Lower leg skin (tissue), 3 donors: ENCODE measurements at regions not wholly inside any gene's neighbourhood (a gene's known extent, or its start where the extent isn't known, plus 50 kb on each side); places are given as distances from the start of the nearest gene placed in this dataset.

Source experiments
- POLR2A ChIP-seq, 2 donors: fragments of 450-650 bp; IDR thresholded peaks; one replicate each; pipeline ENCODE4 v1.6.1; 2016 to 2017; ENCODE audit warnings: antibody characterized with exemption in 2 of 2, mild to moderate bottlenecking in 1 of 2, moderate library complexity in 1 of 2
- TF ChIP-seq, protein P1 (sequence below), 3 donors: fragments of 450-650 bp; IDR thresholded peaks; one replicate each; pipeline ENCODE4 v1.5.1; 2016; ENCODE audit warnings: antibody characterized with exemption in 3 of 3, mild to moderate bottlenecking in 3 of 3, moderate library complexity in 2 of 3

DNA sequence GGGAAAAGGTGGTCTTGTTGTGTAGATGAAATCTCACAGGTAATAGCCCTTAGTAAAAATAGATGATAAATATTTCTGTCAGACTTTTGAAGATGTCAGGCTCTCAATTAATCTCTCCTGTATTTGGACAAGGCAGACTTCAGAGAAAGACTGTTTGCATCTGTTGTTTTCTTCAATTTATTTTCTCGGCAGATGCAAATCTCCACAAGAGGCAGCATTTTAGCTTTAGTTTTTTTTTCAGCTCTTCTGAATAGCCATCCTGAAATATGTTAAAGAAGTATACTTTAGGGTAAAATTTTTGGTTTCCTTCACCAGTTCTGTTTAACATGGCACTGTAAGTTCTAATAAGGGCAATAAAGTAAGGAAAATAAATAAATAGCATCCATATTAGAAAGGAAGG is 685.1 kb downstream of the SI start:
- TF ChIP-seq, protein P1, sequence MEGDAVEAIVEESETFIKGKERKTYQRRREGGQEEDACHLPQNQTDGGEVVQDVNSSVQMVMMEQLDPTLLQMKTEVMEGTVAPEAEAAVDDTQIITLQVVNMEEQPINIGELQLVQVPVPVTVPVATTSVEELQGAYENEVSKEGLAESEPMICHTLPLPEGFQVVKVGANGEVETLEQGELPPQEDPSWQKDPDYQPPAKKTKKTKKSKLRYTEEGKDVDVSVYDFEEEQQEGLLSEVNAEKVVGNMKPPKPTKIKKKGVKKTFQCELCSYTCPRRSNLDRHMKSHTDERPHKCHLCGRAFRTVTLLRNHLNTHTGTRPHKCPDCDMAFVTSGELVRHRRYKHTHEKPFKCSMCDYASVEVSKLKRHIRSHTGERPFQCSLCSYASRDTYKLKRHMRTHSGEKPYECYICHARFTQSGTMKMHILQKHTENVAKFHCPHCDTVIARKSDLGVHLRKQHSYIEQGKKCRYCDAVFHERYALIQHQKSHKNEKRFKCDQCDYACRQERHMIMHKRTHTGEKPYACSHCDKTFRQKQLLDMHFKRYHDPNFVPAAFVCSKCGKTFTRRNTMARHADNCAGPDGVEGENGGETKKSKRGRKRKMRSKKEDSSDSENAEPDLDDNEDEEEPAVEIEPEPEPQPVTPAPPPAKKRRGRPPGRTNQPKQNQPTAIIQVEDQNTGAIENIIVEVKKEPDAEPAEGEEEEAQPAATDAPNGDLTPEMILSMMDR (IDR thresholded peaks at IDR 0.05) = no peak
- TF ChIP-seq POLR2A (IDR thresholded peaks at IDR 0.05) = no peak
